BLaER1 (cell line): ENCODE measurements at regions not wholly inside any gene's neighbourhood (a gene's known extent, or its start where the extent isn't known, plus 50 kb on each side); places are given as distances from the start of the nearest gene placed in this dataset.

Experiments used
- H3K27ac ChIP-seq: shearing (Covaris generic); formaldehyde crosslinking; 2 replicates; pipeline ENCODE4 v1.8.1; 2022
- H3K27me3 ChIP-seq: shearing (Covaris generic); formaldehyde crosslinking; 2 replicates; pipeline ENCODE4 v1.8.1; 2022
- H3K36me3 ChIP-seq: shearing (Covaris generic); formaldehyde crosslinking; 2 replicates; pipeline ENCODE4 v1.8.1; 2022
- H3K4me1 ChIP-seq: shearing (Covaris generic); formaldehyde crosslinking; 2 replicates; pipeline ENCODE4 v1.8.1; 2022
- H3K4me2 ChIP-seq: shearing (Covaris generic); formaldehyde crosslinking; 2 replicates; pipeline ENCODE4 v1.8.1; 2022
- H3K4me3 ChIP-seq: shearing (Covaris generic); formaldehyde crosslinking; 2 replicates; pipeline ENCODE4 v1.8.1; 2022
- H3K9ac ChIP-seq: shearing (Covaris generic); formaldehyde crosslinking; 2 replicates; pipeline ENCODE4 v1.8.1; 2022
- H3K9me3 ChIP-seq: shearing (Covaris generic); formaldehyde crosslinking; 2 replicates; pipeline ENCODE4 v1.8.1; 2022
- H4K20me1 ChIP-seq: shearing (Covaris generic); formaldehyde crosslinking; 2 replicates; pipeline ENCODE4 v1.8.1; 2022
- Cebpa-rat ChIP-seq: shearing (Covaris generic); IDR thresholded peaks from 2 replicates; pipeline ENCODE4 v1.8.1; 2022

- Histone ChIP-seq H3K4me1 (no peaks in the 10 kb centered on the region), H3K4me3 (no peak overlapping the region), H3K9ac (no peak overlapping the region), H3K36me3 (no peaks in the 10 kb centered on the region), H3K27ac (no peak overlapping the region), H3K27me3 (no peaks in the 10 kb centered on the region), H4K20me1 (no peaks in the 10 kb centered on the region), H3K9me3 (peaks cover 24% of the 10 kb centered on the region), H3K4me2 (no peak overlapping the region)
- no peak for TF ChIP-seq Cebpa-rat
Observed at GRCh38 chr2:111626037-111626864, 257.7 kb downstream of the ANAPC1 start.

GRCh38 chr2:111626865-111627163, 257.2 kb downstream of the ANAPC1 start:
- Histone ChIP-seq H3K36me3 (no peaks in the 10 kb centered on the region), H3K4me2 (no peak overlapping the region), H3K9me3 (peaks cover 24% of the 10 kb centered on the region), H3K27ac (no peak overlapping the region), H3K27me3 (no peaks in the 10 kb centered on the region), H3K4me3 (no peak overlapping the region), H3K4me1 (no peaks in the 10 kb centered on the region), H3K9ac (no peak overlapping the region), H4K20me1 (no peaks in the 10 kb centered on the region)
- TF ChIP-seq Cebpa-rat, result no peak

- no peak overlapping the region for H3K9ac ChIP-seq
- no peak overlapping the region for H3K27ac ChIP-seq
- peaks cover 24% of the 10 kb centered on the region for H3K9me3 ChIP-seq
- H3K36me3 ChIP-seq, result no peaks in the 10 kb centered on the region
- H3K4me2 ChIP-seq, result no peak overlapping the region
- no peaks in the 10 kb centered on the region for H4K20me1 ChIP-seq
- no peaks in the 10 kb centered on the region for H3K27me3 ChIP-seq
- no peak overlapping the region for H3K4me3 ChIP-seq
- no peaks in the 10 kb centered on the region for H3K4me1 ChIP-seq
- no peak for TF ChIP-seq Cebpa-rat
Observed at GRCh38 chr2:111627256-111627655, 256.7 kb downstream of the ANAPC1 start.

- Histone ChIP-seq H3K27ac (no peak overlapping the region), H4K20me1 (no peaks in the 10 kb centered on the region), H3K9ac (no peak overlapping the region), H3K4me2 (no peak overlapping the region), H3K4me1 (no peaks in the 10 kb centered on the region), H3K9me3 (peaks cover 24% of the 10 kb centered on the region), H3K4me3 (no peak overlapping the region), H3K27me3 (no peaks in the 10 kb centered on the region), H3K36me3 (no peaks in the 10 kb centered on the region)
- TF ChIP-seq Cebpa-rat, result no peak
Observed at GRCh38 chr2:111628221-111628620, 255.8 kb downstream of the ANAPC1 start.

- Histone ChIP-seq H3K4me1 (no peaks in the 10 kb centered on the region), H3K4me3 (no peak overlapping the region), H4K20me1 (no peaks in the 10 kb centered on the region), H3K4me2 (no peak overlapping the region), H3K9me3 (peaks cover 24% of the 10 kb centered on the region), H3K27me3 (no peaks in the 10 kb centered on the region), H3K27ac (no peak overlapping the region), H3K9ac (no peak overlapping the region), H3K36me3 (no peaks in the 10 kb centered on the region)
- no peak for TF ChIP-seq Cebpa-rat
Observed at GRCh38 chr2:111629983-111630382, 254.0 kb downstream of the ANAPC1 start.

- no peaks in the 10 kb centered on the region for H3K27me3 ChIP-seq
- no peaks in the 10 kb centered on the region for H4K20me1 ChIP-seq
- no peak for TF ChIP-seq Cebpa-rat
- no peaks in the 10 kb centered on the region for H3K36me3 ChIP-seq
- no peak overlapping the region for H3K4me2 ChIP-seq
- H3K9ac ChIP-seq, result no peak overlapping the region
- H3K27ac ChIP-seq, result no peak overlapping the region
- no peak overlapping the region for H3K4me3 ChIP-seq
- H3K9me3 ChIP-seq, result peaks cover 24% of the 10 kb centered on the region
- no peaks in the 10 kb centered on the region for H3K4me1 ChIP-seq
Observed at GRCh38 chr2:111632661-111633060, 251.3 kb downstream of the ANAPC1 start.

- H4K20me1 ChIP-seq, result no peaks in the 10 kb centered on the region
- TF ChIP-seq Cebpa-rat, result no peak
- H3K36me3 ChIP-seq, result no peaks in the 10 kb centered on the region
- H3K4me1 ChIP-seq, result no peaks in the 10 kb centered on the region
- H3K4me3 ChIP-seq, result no peak overlapping the region
- peaks cover 21% of the 10 kb centered on the region for H3K9me3 ChIP-seq
- no peaks in the 10 kb centered on the region for H3K27me3 ChIP-seq
- no peak overlapping the region for H3K27ac ChIP-seq
- H3K9ac ChIP-seq, result no peak overlapping the region
- no peak overlapping the region for H3K4me2 ChIP-seq
Observed at GRCh38 chr2:111633189-111633588, 250.8 kb downstream of the ANAPC1 start.

GRCh38 chr2:111633643-111634042, 250.3 kb downstream of the ANAPC1 start:
- no peaks in the 10 kb centered on the region for H3K36me3 ChIP-seq
- no peak for TF ChIP-seq Cebpa-rat
- no peak overlapping the region for H3K4me2 ChIP-seq
- H3K4me3 ChIP-seq, result no peak overlapping the region
- peaks cover 20% of the 10 kb centered on the region for H3K9me3 ChIP-seq
- H4K20me1 ChIP-seq, result no peaks in the 10 kb centered on the region
- no peaks in the 10 kb centered on the region for H3K4me1 ChIP-seq
- H3K27ac ChIP-seq, result no peak overlapping the region
- H3K9ac ChIP-seq, result no peak overlapping the region
- no peaks in the 10 kb centered on the region for H3K27me3 ChIP-seq

- H3K4me3 ChIP-seq, result no peak overlapping the region
- H3K9me3 ChIP-seq, result peaks cover 14% of the 10 kb centered on the region
- no peaks in the 10 kb centered on the region for H3K27me3 ChIP-seq
- H3K4me1 ChIP-seq, result no peaks in the 10 kb centered on the region
- H3K27ac ChIP-seq, result no peak overlapping the region
- H4K20me1 ChIP-seq, result no peaks in the 10 kb centered on the region
- no peak for TF ChIP-seq Cebpa-rat
- H3K4me2 ChIP-seq, result no peak overlapping the region
- no peak overlapping the region for H3K9ac ChIP-seq
- H3K36me3 ChIP-seq, result no peaks in the 10 kb centered on the region
Observed at GRCh38 chr2:111634050-111634794, 249.8 kb downstream of the ANAPC1 start.

GRCh38 chr2:111634995-111635538, 248.9 kb downstream of the ANAPC1 start:
- Histone ChIP-seq H3K4me2 (no peak overlapping the region), H3K36me3 (no peaks in the 10 kb centered on the region), H3K4me3 (no peak overlapping the region), H3K4me1 (no peaks in the 10 kb centered on the region), H3K27ac (no peak overlapping the region), H3K9me3 (peaks cover 5% of the 10 kb centered on the region), H4K20me1 (no peaks in the 10 kb centered on the region), H3K9ac (no peak overlapping the region), H3K27me3 (no peaks in the 10 kb centered on the region)
- TF ChIP-seq Cebpa-rat, result no peak
